ENCODE measurements at regions not wholly inside any gene's neighbourhood (a gene's known extent, or its start where the extent isn't known, plus 50 kb on each side); places are given as distances from the start of the nearest gene placed in this dataset.

- DNase-seq = no peak
These were observed 53.7 kb upstream of the NKX1-1 start for GRCh38 chr4:1459722-1460511.

DNA sequence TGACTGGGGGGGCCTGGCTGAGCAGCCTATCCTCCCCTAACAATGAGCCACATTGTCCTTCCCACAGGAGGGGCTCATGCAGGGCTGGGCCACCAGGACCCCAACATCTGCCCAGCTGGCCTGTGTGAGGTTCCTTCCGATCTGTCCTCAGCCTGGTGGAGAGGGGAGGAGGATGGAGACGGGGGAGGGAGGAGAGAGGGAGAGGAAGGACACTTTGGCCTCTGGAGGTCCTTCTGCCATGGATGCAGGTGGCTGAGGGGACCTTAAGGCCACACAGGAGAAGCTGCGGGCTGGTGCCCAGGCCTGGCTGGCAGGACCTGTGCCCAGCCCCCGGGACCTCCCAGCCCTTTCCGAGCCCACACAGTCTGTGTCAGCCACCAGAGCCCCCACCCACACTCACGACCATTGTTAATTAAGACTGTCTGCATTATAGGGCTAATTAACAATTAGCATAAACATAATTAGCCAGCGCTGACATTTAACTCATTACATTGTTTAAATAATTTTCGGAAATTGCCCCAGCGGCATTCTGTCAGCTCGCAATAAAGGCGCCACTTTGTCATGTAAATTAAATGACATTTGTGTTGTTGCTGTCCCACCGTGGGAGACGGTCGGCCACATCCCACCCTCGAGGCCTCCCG lies 53.0 kb upstream of the NKX1-1 start:
- DNase-seq = no peak

DNA sequence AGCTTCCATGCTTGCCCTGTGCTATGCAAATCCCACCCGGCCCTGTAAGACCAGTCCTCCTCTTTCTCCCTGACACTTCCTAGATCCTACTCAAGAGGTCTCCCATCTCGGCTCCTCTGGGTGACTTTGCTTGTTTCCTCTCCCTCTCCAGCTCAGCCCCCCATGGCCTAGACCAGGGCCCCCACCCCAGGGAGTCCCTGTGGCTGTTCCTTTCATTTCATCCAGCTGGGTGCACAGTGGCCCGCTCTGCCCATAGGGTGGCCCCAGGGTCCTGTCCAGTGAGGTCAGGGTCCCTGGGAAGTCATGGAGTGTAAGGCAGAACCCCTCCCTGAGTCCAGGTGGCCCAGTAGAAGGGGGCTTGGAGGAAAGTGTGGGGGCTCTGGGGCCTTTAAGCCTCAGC lies 52.3 kb upstream of the NKX1-1 start:
- DNase-seq = no peak
